ENCODE measurements at regions not wholly inside any gene's neighbourhood (a gene's known extent, or its start where the extent isn't known, plus 50 kb on each side); places are given as distances from the start of the nearest gene placed in this dataset.
A peak's percentile ranks its signal among the peaks of the same experiment; 100 is the strongest.
"Not testable (repeated sequence)": the region's sequence is repeated elsewhere in the genome, so short reads cannot be mapped to it uniquely, and the experiment has no call there.

- no peak for DNase-seq (ENCODE audit: low spot score)
These were observed 391.6 kb upstream of the PROK2 start for GRCh38 chr3:72176537-72177041.

- no peak for DNase-seq (ENCODE audit: low spot score)
These were observed 390.4 kb upstream of the PROK2 start for GRCh38 chr3:72175296-72175858.

DNA sequence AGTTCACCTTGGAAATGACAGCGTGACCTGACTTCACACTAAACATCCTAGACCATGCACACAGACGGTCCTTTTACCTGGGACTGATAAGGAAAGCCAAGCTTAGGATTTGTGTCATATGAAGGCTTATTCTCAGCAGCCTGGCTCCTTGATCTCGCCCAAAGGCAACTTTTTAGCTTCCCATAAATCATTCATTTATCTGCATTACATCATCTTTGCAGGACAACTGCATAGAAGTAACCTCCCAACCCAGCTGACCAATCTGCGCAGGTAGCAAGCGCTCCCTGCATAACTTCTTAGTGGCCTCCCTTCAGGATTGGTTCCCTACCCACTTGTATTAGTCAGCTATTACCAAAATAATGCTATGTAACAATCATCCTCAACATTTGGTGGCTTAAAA, 389.9 kb upstream of the PROK2 start:
- no peak for DNase-seq (ENCODE audit: low spot score)

DNA sequence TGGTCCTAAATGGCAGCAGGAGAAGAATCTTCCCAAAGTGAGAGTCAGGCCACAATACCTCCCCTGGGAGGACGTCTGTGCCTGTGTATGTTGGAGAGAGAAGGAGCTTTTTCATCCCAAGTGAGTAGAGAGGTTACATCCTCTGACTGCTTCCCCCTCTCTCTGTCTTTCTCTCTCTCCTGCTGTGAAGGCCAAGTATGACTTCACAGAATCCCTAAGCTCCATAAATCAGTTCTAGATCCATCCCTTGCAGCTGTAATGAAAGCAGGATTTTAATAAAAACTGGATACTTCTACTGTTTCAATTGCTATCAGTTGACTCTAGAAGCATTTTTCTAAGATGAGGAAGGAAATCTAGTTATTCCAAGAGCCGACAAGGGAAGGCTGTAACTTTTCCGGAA, 389.1 kb upstream of the PROK2 start:
- DNase-seq (ENCODE audit: low spot score) = no peak

GRCh38 chr3:72171946-72172345, 387.0 kb upstream of the PROK2 start:
- DNase-seq (ENCODE audit: low spot score) = no peak

DNA sequence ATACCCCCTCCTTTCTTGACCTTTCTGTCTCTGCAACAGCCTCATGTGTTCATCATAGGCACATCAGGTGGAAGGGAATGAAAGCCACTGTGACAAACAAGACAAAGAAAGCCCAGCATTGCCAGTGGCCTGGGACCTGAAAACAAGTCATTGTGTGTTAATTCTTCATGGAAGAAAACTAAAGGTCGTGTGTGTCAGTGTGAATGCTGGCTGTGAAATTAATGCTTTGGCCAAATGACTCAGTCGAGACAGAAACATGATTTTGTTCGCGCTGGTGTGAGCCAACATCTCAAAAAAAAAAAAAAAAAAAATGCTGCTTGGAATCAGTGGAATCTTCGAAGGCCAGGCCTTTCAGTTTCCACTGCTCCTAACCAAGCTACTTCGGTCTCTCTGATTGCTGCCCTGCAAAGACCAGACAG, 386.5 kb upstream of the PROK2 start:
- DNase-seq (ENCODE audit: low spot score) = no peak

- no peak for DNase-seq (ENCODE audit: low spot score)
These were observed 384.9 kb upstream of the PROK2 start for GRCh38 chr3:72169561-72170472.

DNA sequence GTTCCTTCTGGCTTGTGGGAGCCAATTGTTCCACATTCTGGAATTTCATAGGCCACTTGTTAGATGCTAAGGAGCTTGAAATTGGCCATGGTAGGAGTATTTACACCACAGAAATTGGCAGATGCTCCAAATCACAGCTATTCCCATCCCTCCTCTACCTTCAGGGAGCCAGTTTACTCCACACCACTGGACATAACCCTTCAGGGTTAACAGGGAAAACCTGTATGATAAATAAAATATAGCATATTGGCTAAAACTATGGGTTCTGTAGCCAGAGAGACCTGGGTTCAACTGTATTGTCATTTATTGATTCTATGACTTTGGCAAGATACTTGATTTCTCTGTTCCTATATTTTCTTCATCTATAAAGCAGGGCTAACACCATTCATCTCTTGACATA, 384.2 kb upstream of the PROK2 start:
- DNase-seq (ENCODE audit: low spot score) = no peak

- DNase-seq (ENCODE audit: low spot score) = no peak
These were observed 380.9 kb upstream of the PROK2 start for GRCh38 chr3:72165808-72166207.

- no peak for DNase-seq (ENCODE audit: low spot score)
These were observed 380.4 kb upstream of the PROK2 start for GRCh38 chr3:72165317-72165716.

- DNase-seq (ENCODE audit: low spot score) = no peak
These were observed 379.7 kb upstream of the PROK2 start for GRCh38 chr3:72164635-72164978.

DNA sequence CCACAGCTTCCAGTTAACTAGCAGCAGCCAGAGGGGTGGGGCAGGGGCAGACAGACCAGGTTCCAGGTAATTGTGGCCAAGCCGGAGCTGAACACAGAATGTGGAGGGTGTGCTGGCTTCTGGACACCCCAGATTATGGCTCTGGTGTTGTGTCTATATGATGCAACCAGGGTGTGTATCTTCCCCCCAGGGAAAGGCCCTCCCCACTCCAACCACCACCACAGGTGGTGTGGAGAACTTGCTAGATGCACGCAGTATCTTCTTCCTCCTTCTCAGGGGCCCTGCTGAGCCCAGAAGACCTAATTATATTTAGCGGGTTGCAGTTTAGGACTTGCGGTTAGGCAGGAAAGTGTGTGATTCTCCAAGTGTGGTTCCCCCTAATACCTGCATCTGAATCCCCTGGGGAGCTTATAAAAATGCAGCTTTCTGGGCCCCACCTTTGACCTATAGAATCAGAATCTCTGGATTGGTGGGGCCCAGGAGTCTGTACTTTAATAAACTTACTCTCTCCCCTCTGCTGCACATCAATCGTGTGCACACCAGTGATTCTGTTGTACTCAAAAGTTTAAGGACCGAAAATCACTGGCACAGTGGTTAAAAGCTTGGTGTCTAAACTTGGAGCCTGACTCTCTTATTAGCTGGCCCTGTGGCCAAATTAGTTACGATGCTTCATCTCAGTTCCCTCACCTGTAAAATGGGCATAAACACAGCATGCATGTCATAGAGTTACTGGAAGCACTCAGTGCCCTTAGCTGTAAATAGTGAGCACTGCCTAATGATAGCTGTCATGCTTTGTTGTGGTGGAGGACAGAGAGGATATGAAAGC, 379.1 kb upstream of the PROK2 start:
- DNase-seq (ENCODE audit: low spot score) = no peak

GRCh38 chr3:72162649-72163184, 377.8 kb upstream of the PROK2 start:
- DNase-seq (ENCODE audit: low spot score) = no peak

- DNase-seq (ENCODE audit: low spot score) = no peak
These were observed 377.1 kb upstream of the PROK2 start for GRCh38 chr3:72161881-72162595.

DNA sequence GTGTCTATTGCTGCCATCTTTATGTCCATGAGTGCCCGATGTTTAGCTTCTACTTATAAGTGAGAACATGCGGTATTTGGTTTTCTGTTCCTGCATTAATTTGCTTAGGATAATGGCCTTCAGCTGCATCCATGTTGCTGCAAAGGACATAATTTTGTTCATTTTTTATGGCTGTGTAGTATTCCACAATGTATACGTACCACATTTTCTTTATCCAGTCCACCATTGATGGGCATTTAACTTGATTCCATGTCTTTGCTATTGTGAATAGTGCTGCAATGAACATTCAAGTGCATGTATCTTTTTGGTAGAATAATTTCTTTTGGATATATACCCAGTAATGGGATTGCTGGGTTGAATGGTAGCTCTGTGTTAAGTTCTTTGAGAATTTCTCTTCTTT, 376.3 kb upstream of the PROK2 start:
- not testable (repeated sequence) for DNase-seq (ENCODE audit: low spot score)

DNA sequence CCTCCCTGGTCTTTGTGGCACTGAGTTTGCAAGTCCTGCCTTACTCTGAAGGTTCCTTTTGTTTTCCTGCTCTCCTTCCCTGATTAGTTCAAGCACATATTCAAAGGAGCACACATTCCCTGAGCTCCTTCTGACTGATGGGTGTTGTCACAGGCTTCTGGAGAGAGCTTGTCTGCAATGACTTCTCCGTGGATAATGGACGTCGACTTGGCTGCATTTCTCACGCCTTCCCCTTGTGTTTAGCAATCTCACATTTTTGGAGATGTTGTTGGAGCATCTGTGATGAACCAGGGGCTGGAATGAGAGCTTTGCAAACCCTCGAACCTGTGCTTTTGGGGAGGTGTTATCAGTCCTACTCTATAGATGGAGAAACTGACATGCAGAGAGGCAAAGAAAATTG, 375.4 kb upstream of the PROK2 start:
- no peak for DNase-seq (ENCODE audit: low spot score)

GRCh38 chr3:72159487-72159886, 374.5 kb upstream of the PROK2 start:
- DNase-seq (ENCODE audit: low spot score) = no peak

- no peak for DNase-seq (ENCODE audit: low spot score)
These were observed 373.8 kb upstream of the PROK2 start for GRCh38 chr3:72158639-72159326.

- DNase-seq (ENCODE audit: low spot score) = no peak
These were observed 373.0 kb upstream of the PROK2 start for GRCh38 chr3:72157748-72158638.

- peak; percentile 66 for DNase-seq (ENCODE audit: low spot score)
These were observed 370.6 kb upstream of the PROK2 start for GRCh38 chr3:72155391-72156064.

Measured in D341Med (cell line).